SK-N-SH treated with all-trans-retinoic acid at 6 μM for 48 hours (cell line): ENCODE measurements at regions not wholly inside any gene's neighbourhood (a gene's known extent, or its start where the extent isn't known, plus 50 kb on each side); places are given as distances from the start of the nearest gene placed in this dataset.
A peak's percentile ranks its signal among the peaks of the same experiment; 100 is the strongest.

Source experiments
- ATAC-seq: fragments of 200-7000 bp; cut with Tn5 transposase; 3 replicates; pipeline ENCODE4 v1.9.1; 2020; ENCODE audit warnings: mild to moderate bottlenecking, moderate library complexity
- ARNTL ChIP-seq: fragments of 450-650 bp; formaldehyde crosslinking; IDR thresholded peaks from 2 replicates; pipeline ENCODE4 v1.5.0; 2020; ENCODE audit warnings: low read depth, mild to moderate bottlenecking, moderate library complexity, borderline replicate concordance
- CREB5 ChIP-seq: fragments of 250-450 bp; sonication (Bioruptor Pico); IDR thresholded peaks from 2 replicates; pipeline ENCODE4 v1.5.1; 2020; ENCODE audit warnings: low read depth, mild to moderate bottlenecking, moderate library complexity
- CSDC2 ChIP-seq: fragments of 250-450 bp; sonication (Bioruptor Pico); IDR thresholded peaks from 2 replicates; pipeline ENCODE4 v1.5.0; 2020; ENCODE audit warnings: mild to moderate bottlenecking, moderate library complexity
- CSRNP3 ChIP-seq: fragments of 250-450 bp; sonication (Bioruptor Pico); IDR thresholded peaks from 2 replicates; pipeline ENCODE4 v1.5.1; 2021; ENCODE audit warnings: mild to moderate bottlenecking, moderate library complexity
- GLIS3 ChIP-seq: fragments of 250-450 bp; sonication (Bioruptor Pico); IDR thresholded peaks from 2 replicates; pipeline ENCODE4 v1.5.0; 2020; ENCODE audit warnings: mild to moderate bottlenecking, moderate library complexity
- ISL1 ChIP-seq: fragments of 250-450 bp; sonication (Bioruptor Pico); IDR thresholded peaks from 2 replicates; pipeline ENCODE4 v2.1.2; 2022; ENCODE audit warnings: mild to moderate bottlenecking, moderate library complexity
- OSR1 ChIP-seq: fragments of 250-450 bp; sonication (Bioruptor Pico); IDR thresholded peaks from 2 replicates; pipeline ENCODE4 v1.8.0; 2022; ENCODE audit warnings: moderate library complexity, mild to moderate bottlenecking, inconsistent platforms
- PATZ1 ChIP-seq: fragments of 250-450 bp; sonication (Bioruptor Pico); IDR thresholded peaks from 2 replicates; pipeline ENCODE4 v1.8.0; 2020; ENCODE audit warnings: mild to moderate bottlenecking, moderate library complexity, borderline replicate concordance
- POU6F1 ChIP-seq: fragments of 250-450 bp; sonication (Bioruptor Pico); IDR thresholded peaks from 2 replicates; pipeline ENCODE4 v1.8.0; 2021; ENCODE audit warnings: low read depth, mild to moderate bottlenecking, moderate library complexity, borderline replicate concordance
- PPARA ChIP-seq: fragments of 250-450 bp; sonication (Bioruptor Pico); IDR thresholded peaks from 2 replicates; pipeline ENCODE4 v1.5.0; 2020; ENCODE audit warnings: mild to moderate bottlenecking, borderline replicate concordance
- RARB ChIP-seq: fragments of 250-450 bp; sonication (Bioruptor Pico); IDR thresholded peaks from 2 replicates; pipeline ENCODE4 v1.8.0; 2021; ENCODE audit warnings: mild to moderate bottlenecking, moderate library complexity
- SNAI2 ChIP-seq: fragments of 250-450 bp; sonication (Bioruptor Pico); IDR thresholded peaks from 2 replicates; pipeline ENCODE4 v1.5.0; 2020; ENCODE audit warnings: mild to moderate bottlenecking, moderate library complexity
- TCF4 ChIP-seq: fragments of 250-450 bp; sonication (Bioruptor Pico); IDR thresholded peaks from 2 replicates; pipeline ENCODE4 v1.8.0; 2021; ENCODE audit warnings: mild to moderate bottlenecking, moderate library complexity, borderline replicate concordance
- TOX ChIP-seq: fragments of 250-450 bp; sonication (Bioruptor Pico); IDR thresholded peaks from 2 replicates; pipeline ENCODE4 v1.8.0; 2021; ENCODE audit warnings: mild to moderate bottlenecking, moderate library complexity, borderline replicate concordance
- TSHZ2 ChIP-seq: fragments of 250-450 bp; sonication (Bioruptor Pico); IDR thresholded peaks from 2 replicates; pipeline ENCODE4 v1.5.0; 2020; ENCODE audit warnings: mild to moderate bottlenecking, moderate library complexity
- ZFP30 ChIP-seq: fragments of 450-650 bp; formaldehyde crosslinking; IDR thresholded peaks from 2 replicates; pipeline ENCODE4 v1.5.0; 2022; ENCODE audit warnings: mild to moderate bottlenecking, moderate library complexity
- ZNF70 ChIP-seq: fragments of 450-650 bp; formaldehyde crosslinking; IDR thresholded peaks from 2 replicates; pipeline ENCODE4 v1.5.0; 2020; ENCODE audit warnings: mild to moderate bottlenecking, moderate library complexity
- ZNF8 ChIP-seq: fragments of 450-650 bp; formaldehyde crosslinking; IDR thresholded peaks from 2 replicates; pipeline ENCODE4 v1.5.0; 2020; ENCODE audit warnings: mild to moderate bottlenecking, moderate library complexity

GRCh38 chr6:142676027-142676443 is 268.9 kb downstream of the HIVEP2 start:
- peak; percentile 35; the same call in 2 of the 3 replicates for ATAC-seq
- TF ChIP-seq ZNF70 (CRISPR knock-in tag) = no peak
- no peak for TF ChIP-seq SNAI2
- no peak for TF ChIP-seq CREB5 (CRISPR knock-in tag)
- no peak for TF ChIP-seq RARB (CRISPR knock-in tag)

GRCh38 chr6:142676647-142677192 is 268.3 kb downstream of the HIVEP2 start:
- ATAC-seq = peak; percentile 44; the same call in 2 of the 3 replicates
- TF ChIP-seq OSR1 (CRISPR knock-in tag) (no peak), CSDC2 (CRISPR knock-in tag) (no peak)

- peak; percentile 50; the same call in 2 of the 3 replicates for ATAC-seq
These were observed 264.9 kb downstream of the HIVEP2 start for GRCh38 chr6:142679907-142680700.

GRCh38 chr6:142681099-142681498 is 263.9 kb downstream of the HIVEP2 start:
- no peak for ATAC-seq
- TF ChIP-seq ARNTL (CRISPR knock-in tag) = no peak
- TF ChIP-seq SNAI2 = no peak
- TF ChIP-seq GLIS3 = no peak
- TF ChIP-seq, all 23 proteins: peak for 0

More at GRCh38 chr6:142679907-142680700, 264.9 kb downstream of the HIVEP2 start:
- no peak for TF ChIP-seq TCF4 (CRISPR knock-in tag)
- no peak for TF ChIP-seq ZNF8 (CRISPR knock-in tag)
- no peak for TF ChIP-seq TSHZ2 (CRISPR knock-in tag)
- no peak for TF ChIP-seq ARNTL (CRISPR knock-in tag)
- no peak for TF ChIP-seq PATZ1 (CRISPR knock-in tag)
- no peak for TF ChIP-seq ZNF70 (CRISPR knock-in tag)
- no peak for TF ChIP-seq PPARA
- TF ChIP-seq TOX (CRISPR knock-in tag) = no peak
- no peak for TF ChIP-seq ZFP30 (CRISPR knock-in tag)

- no peak for ATAC-seq
These were observed 262.0 kb downstream of the HIVEP2 start for GRCh38 chr6:142682985-142683384.

More at GRCh38 chr6:142682985-142683384, 262.0 kb downstream of the HIVEP2 start:
- TF ChIP-seq POU6F1 (no peak), CSRNP3 (no peak), ISL1 (no peak), ZFP30 (CRISPR knock-in tag) (no peak), GLIS3 (no peak), TOX (CRISPR knock-in tag) (no peak), ZNF8 (CRISPR knock-in tag) (no peak), TCF4 (CRISPR knock-in tag) (no peak), PPARA (no peak), ARNTL (CRISPR knock-in tag) (no peak)
- TF ChIP-seq, all 23 proteins: peak for 0
